Astrocyte (in vitro differentiated cells and primary cell): ENCODE measurements at regions not wholly inside any gene's neighbourhood (a gene's known extent, or its start where the extent isn't known, plus 50 kb on each side); places are given as distances from the start of the nearest gene placed in this dataset.

Source experiments
- DNase-seq: peaks from one replicate; pipeline ENCODE4 v3.0.0-alpha.2; 2010; ENCODE audit warnings: low read depth
- FAIRE-seq: peaks from 2 replicates; lab custom pipeline; 2011; peaks lifted over from hg19 to GRCh38; lab: Jason Lieb, UNC
- H2AFZ ChIP-seq: 2 replicates; pipeline ENCODE4 v1.6.0; 2012; ENCODE audit warnings: low read depth, low read length, inconsistent platforms
- H3K27ac ChIP-seq: 2 replicates; pipeline ENCODE4 v1.5.1; 2011; ENCODE audit warnings: low read depth, low read length, inconsistent platforms
- H3K27me3 ChIP-seq: 2 replicates; pipeline ENCODE4 v1.6.0; 2011; ENCODE audit warnings: low read length, inconsistent platforms; ENCODE audit not compliant: insufficient read depth
- H3K36me3 ChIP-seq: 2 replicates; pipeline ENCODE4 v1.5.1; 2011; ENCODE audit warnings: low read length, inconsistent platforms; ENCODE audit not compliant: insufficient read depth
- H3K4me1 ChIP-seq: 2 replicates; pipeline ENCODE4 v1.5.1; 2011; ENCODE audit warnings: low read length, inconsistent platforms; ENCODE audit not compliant: insufficient read depth
- H3K4me2 ChIP-seq: 2 replicates; pipeline ENCODE4 v1.6.0; 2012; ENCODE audit warnings: low read length, inconsistent platforms
- H3K4me3 ChIP-seq: 2 replicates; pipeline ENCODE4 v1.5.1; 2011; ENCODE audit warnings: low read depth, mild to moderate bottlenecking, low read length, inconsistent platforms; ENCODE audit not compliant: insufficient read depth
- H3K79me2 ChIP-seq: 2 replicates; pipeline ENCODE4 v1.6.0; 2012; ENCODE audit warnings: mild to moderate bottlenecking, low read length, inconsistent platforms; ENCODE audit not compliant: insufficient read depth
- H3K9ac ChIP-seq: 2 replicates; pipeline ENCODE4 v1.6.0; 2012; ENCODE audit warnings: mild to moderate bottlenecking, low read length, inconsistent platforms
- H3K9me3 ChIP-seq: 2 replicates; pipeline ENCODE4 v1.5.1; 2012; ENCODE audit warnings: low read depth, mild to moderate bottlenecking, low read length, inconsistent platforms; ENCODE audit not compliant: insufficient read depth
- H4K20me1 ChIP-seq: 2 replicates; pipeline ENCODE4 v1.6.0; 2012; ENCODE audit warnings: low read length, inconsistent platforms; ENCODE audit not compliant: insufficient read depth
- H3K27ac Mint-ChIP-seq: one replicate; pipeline ENCODE4 v1.8.0; 2021; ENCODE audit warnings: mild to moderate bottlenecking, mixed read lengths; ENCODE audit not compliant: unreplicated experiment
- H3K27me3 Mint-ChIP-seq: one replicate; pipeline ENCODE4 v1.8.0; 2021; ENCODE audit warnings: low read depth, mixed read lengths; ENCODE audit not compliant: unreplicated experiment
- H3K36me3 Mint-ChIP-seq: one replicate; pipeline ENCODE4 v1.8.0; 2021; ENCODE audit warnings: low read depth, mixed read lengths; ENCODE audit not compliant: unreplicated experiment
- H3K4me1 Mint-ChIP-seq: one replicate; pipeline ENCODE4 v1.8.0; 2021; ENCODE audit warnings: low read depth, mixed read lengths; ENCODE audit not compliant: unreplicated experiment
- H3K4me3 Mint-ChIP-seq: one replicate; pipeline ENCODE4 v1.8.0; 2021; ENCODE audit warnings: mild to moderate bottlenecking, moderate library complexity, mixed read lengths; ENCODE audit not compliant: unreplicated experiment
- H3K9me3 Mint-ChIP-seq: one replicate; pipeline ENCODE4 v1.8.0; 2021; ENCODE audit warnings: mild to moderate bottlenecking, mixed read lengths; ENCODE audit not compliant: unreplicated experiment
- EZH2 ChIP-seq: IDR thresholded peaks from 2 replicates; pipeline ENCODE4 v1.6.1; 2012; ENCODE audit warnings: mild to moderate bottlenecking, low read length, inconsistent platforms; ENCODE audit not compliant: insufficient read depth
- TF ChIP-seq, protein P1 (sequence below): IDR thresholded peaks from 2 replicates; pipeline ENCODE4 v1.5.1; 2011; ENCODE audit warnings: low read depth, mild to moderate bottlenecking, inconsistent platforms, low read length, moderate library complexity; ENCODE audit not compliant: insufficient read depth

DNA sequence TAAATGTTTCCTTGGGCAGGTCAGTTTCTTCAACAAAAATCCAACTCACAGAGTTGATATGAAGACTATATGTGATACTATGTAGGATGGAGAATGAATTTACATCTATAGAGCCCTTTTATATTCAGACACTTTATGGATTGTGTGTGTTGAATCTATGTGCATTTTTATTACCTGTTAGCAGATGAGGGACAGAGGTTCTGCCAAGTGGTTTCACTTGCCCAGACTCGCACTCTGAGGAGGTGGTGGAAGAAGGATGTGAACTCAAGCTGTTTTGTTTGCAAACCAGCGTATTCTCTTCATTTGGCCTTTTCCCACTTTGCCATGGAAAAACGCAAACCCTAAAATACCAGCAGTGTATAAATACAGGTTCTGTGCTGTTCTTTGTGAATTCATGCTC, 237.6 kb downstream of the TDRD15 start:
- Mint-ChIP-seq H3K4me3 (no peak overlapping the region), H3K4me1 (peaks cover 8% of the 10 kb centered on the region), H3K36me3 (no peaks in the 10 kb centered on the region), H3K9me3 (peaks cover 6% of the 10 kb centered on the region), H3K27ac (no peak overlapping the region), H3K27me3 (peaks cover 7% of the 10 kb centered on the region)
- no peak for DNase-seq
- FAIRE-seq: no peak
- no peaks in the 10 kb centered on the region for H3K27me3 ChIP-seq
- no peak overlapping the region for H3K9ac ChIP-seq
- H3K79me2 ChIP-seq: no peaks in the 10 kb centered on the region
- no peaks in the 10 kb centered on the region for H3K4me1 ChIP-seq
- H3K36me3 ChIP-seq: no peaks in the 10 kb centered on the region
- peaks cover 2% of the 10 kb centered on the region for H3K9me3 ChIP-seq
- no peak overlapping the region for H3K27ac ChIP-seq
- no peak overlapping the region for H3K4me2 ChIP-seq
- no peak overlapping the region for H3K4me3 ChIP-seq
- no peak overlapping the region for H2AFZ ChIP-seq
- no peaks in the 10 kb centered on the region for H4K20me1 ChIP-seq
- no peak for TF ChIP-seq EZH2
- TF ChIP-seq, protein P1, sequence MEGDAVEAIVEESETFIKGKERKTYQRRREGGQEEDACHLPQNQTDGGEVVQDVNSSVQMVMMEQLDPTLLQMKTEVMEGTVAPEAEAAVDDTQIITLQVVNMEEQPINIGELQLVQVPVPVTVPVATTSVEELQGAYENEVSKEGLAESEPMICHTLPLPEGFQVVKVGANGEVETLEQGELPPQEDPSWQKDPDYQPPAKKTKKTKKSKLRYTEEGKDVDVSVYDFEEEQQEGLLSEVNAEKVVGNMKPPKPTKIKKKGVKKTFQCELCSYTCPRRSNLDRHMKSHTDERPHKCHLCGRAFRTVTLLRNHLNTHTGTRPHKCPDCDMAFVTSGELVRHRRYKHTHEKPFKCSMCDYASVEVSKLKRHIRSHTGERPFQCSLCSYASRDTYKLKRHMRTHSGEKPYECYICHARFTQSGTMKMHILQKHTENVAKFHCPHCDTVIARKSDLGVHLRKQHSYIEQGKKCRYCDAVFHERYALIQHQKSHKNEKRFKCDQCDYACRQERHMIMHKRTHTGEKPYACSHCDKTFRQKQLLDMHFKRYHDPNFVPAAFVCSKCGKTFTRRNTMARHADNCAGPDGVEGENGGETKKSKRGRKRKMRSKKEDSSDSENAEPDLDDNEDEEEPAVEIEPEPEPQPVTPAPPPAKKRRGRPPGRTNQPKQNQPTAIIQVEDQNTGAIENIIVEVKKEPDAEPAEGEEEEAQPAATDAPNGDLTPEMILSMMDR: no peak

DNA sequence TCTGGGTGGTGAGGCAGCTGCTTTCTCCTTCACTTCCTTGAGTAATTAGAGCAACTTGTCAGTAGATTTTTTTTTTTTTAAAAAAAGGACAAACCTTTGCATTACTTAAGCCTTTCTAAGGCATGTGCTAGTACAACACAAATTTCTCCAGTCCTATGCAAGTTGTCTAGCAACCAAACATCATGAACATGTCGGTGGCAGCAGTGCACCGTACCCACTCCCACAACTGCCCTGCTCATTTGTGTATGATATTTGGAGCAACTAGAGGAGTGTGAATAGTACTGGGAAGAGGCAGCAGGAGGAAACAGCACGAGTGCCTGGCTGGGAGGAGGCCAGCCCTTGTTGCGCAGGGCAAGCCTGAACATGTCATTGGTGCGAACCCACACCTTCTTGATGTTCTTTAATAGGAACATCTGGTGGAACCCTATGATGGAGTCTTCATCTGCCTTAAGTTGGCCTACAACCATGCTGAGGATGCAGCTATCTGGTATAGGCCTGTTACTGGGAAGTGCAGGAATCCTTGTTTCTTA, 238.3 kb downstream of the TDRD15 start:
- Histone ChIP-seq H4K20me1 (no peaks in the 10 kb centered on the region), H3K36me3 (no peaks in the 10 kb centered on the region), H3K9me3 (peaks cover 2% of the 10 kb centered on the region), H3K27me3 (no peaks in the 10 kb centered on the region), H3K79me2 (no peaks in the 10 kb centered on the region), H3K4me2 (no peak overlapping the region), H3K9ac (no peak overlapping the region), H3K4me1 (no peaks in the 10 kb centered on the region), H2AFZ (no peak overlapping the region), H3K27ac (no peak overlapping the region), H3K4me3 (no peak overlapping the region)
- no peak overlapping the region for H3K27ac Mint-ChIP-seq
- peaks cover 6% of the 10 kb centered on the region for H3K27me3 Mint-ChIP-seq
- H3K4me3 Mint-ChIP-seq: no peak overlapping the region
- no peak for FAIRE-seq
- TF ChIP-seq EZH2: no peak
- TF ChIP-seq, protein P1: no peak
- H3K9me3 Mint-ChIP-seq: peaks cover 6% of the 10 kb centered on the region
- no peaks in the 10 kb centered on the region for H3K36me3 Mint-ChIP-seq
- peaks cover 8% of the 10 kb centered on the region for H3K4me1 Mint-ChIP-seq
- DNase-seq: no peak

DNA sequence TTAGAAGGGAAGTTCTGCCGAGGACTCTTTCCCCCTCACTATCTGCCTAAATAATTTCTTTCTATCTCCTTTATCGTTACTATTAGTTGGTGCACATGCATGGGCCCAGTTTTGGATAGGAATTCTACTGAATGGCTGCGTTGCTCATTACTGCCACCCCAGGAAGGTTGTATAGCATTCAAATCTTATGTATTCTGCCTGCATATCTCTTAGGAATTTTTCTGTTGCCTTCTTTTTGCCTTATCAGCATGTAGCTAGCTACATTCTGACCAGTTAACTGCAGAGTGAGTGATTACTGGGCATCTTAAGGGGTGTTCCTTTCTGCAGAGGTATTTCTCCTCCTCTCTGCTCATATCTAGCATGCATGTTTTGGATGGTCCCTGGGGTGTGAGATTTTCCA, 239.6 kb downstream of the TDRD15 start:
- Histone ChIP-seq H3K4me1 (no peaks in the 10 kb centered on the region), H4K20me1 (no peaks in the 10 kb centered on the region), H3K9ac (no peak overlapping the region), H3K4me3 (no peak overlapping the region), H3K27ac (no peak overlapping the region), H3K79me2 (no peaks in the 10 kb centered on the region), H2AFZ (no peak overlapping the region), H3K27me3 (no peaks in the 10 kb centered on the region), H3K36me3 (no peaks in the 10 kb centered on the region), H3K4me2 (no peak overlapping the region), H3K9me3 (no peaks in the 10 kb centered on the region)
- Mint-ChIP-seq H3K36me3 (no peaks in the 10 kb centered on the region), H3K27ac (no peak overlapping the region), H3K4me1 (peaks cover 8% of the 10 kb centered on the region), H3K9me3 (peaks cover 6% of the 10 kb centered on the region), H3K4me3 (no peak overlapping the region), H3K27me3 (peaks cover 6% of the 10 kb centered on the region)
- TF ChIP-seq EZH2: no peak
- FAIRE-seq (no peak), DNase-seq (no peak)
